A549 (cell line): ENCODE measurements at regions not wholly inside any gene's neighbourhood (a gene's known extent, or its start where the extent isn't known, plus 50 kb on each side); places are given as distances from the start of the nearest gene placed in this dataset.
"Not testable (repeated sequence)": the region's sequence is repeated elsewhere in the genome, so short reads cannot be mapped to it uniquely, and the experiment has no call there.

Source experiments
- ATAC-seq, 2 experiments: fragments of 200-7000 bp in 1 of 2; fragments of >200 bp in 1 of 2; cut with Nextera tagmentation in 1 of 2; cut with Tn5 transposase in 1 of 2; 3 replicates each; pipeline versions ENCODE4 v1.8.0 to v1.9.1; 2018 to 2020; ENCODE audit warnings: mild to moderate bottlenecking in 1 of 2, moderate library complexity in 1 of 2
- CTCF ChIA-PET: fragments of 300-600 bp; sonication (Branson Sonifier 250); formaldehyde crosslinking; extraction: SDS; loops from one replicate; lab custom pipeline; 2021; ENCODE audit warnings: antibody characterized with exemption, inconsistent platforms; lab: Yijun Ruan, JAX
- POLR2A ChIA-PET: fragments of 350-600 bp; formaldehyde crosslinking; extraction: SDS; loops from one replicate; lab custom pipeline; 2021; ENCODE audit warnings: antibody characterized with exemption, inconsistent platforms; lab: Yijun Ruan, JAX
- DNase-seq, 2 experiments: peaks; one replicate each; pipeline versions ENCODE4 v3.0.0 to v3.0.0-alpha.2; 2011 to 2016; ENCODE audit warnings: low read depth in 1 of 2, low spot score in 1 of 2
- FAIRE-seq: peaks from 2 replicates; lab custom pipeline; 2011; peaks lifted over from hg19 to GRCh38; lab: Jason Lieb, UNC
- H3K27ac ChIP-seq, 2 experiments: fragments of >200 bp; sonication (Bioruptor Twin); formaldehyde crosslinking; 3 replicates each; pipeline ENCODE4 v1.5.1; 2016 to 2017
- H3K4me1 ChIP-seq: fragments of >200 bp; sonication (Bioruptor Twin); formaldehyde crosslinking; 3 replicates; pipeline ENCODE4 v1.6.1; 2016
- H3K4me2 ChIP-seq: fragments of >200 bp; sonication (Bioruptor Twin); formaldehyde crosslinking; 3 replicates; pipeline ENCODE4 v1.6.1; 2016
- H3K4me3 ChIP-seq: fragments of >200 bp; sonication (Bioruptor Twin); formaldehyde crosslinking; 3 replicates; pipeline ENCODE4 v1.5.1; 2016
- H3K9me3 ChIP-seq: fragments of >200 bp; sonication (Bioruptor Twin); formaldehyde crosslinking; 3 replicates; pipeline ENCODE4 v1.6.1; 2016
- WGBS: methylation state at CpG from one replicate; pipeline ENCODE4 v1.1.6; 2017; ENCODE audit errors: missing lambda C conversion rate; 5-methylcytosine and 5-hydroxymethylcytosine counted together

- CTCF ChIA-PET, H3K27ac ChIP-seq, H3K4me1 ChIP-seq, FAIRE-seq, DNase-seq, POLR2A ChIA-PET, H3K4me3 ChIP-seq, H3K4me2 ChIP-seq, ATAC-seq, H3K9me3 ChIP-seq: not testable (repeated sequence)
- 38% methylated on average over 1 of the region's 5 CpGs for WGBS
Observed at GRCh38 chr1:144021690-144022384, 50.1 kb upstream of the FAM72C start.
